OCI-LY3 (cell line): ENCODE measurements at regions not wholly inside any gene's neighbourhood (a gene's known extent, or its start where the extent isn't known, plus 50 kb on each side); places are given as distances from the start of the nearest gene placed in this dataset.

Experiments
- H2AFZ ChIP-seq: fragments of 200-600, 300-600 bp; shearing (Covaris generic); 2 replicates; pipeline ENCODE4 v1.6.0; 2014; ENCODE audit warnings: antibody characterized with exemption, low read depth, low read length
- H3K27ac ChIP-seq: fragments of 200-600, 300-600 bp; sonication (generic); 2 replicates; pipeline ENCODE4 v1.5.1; 2014; ENCODE audit warnings: mild to moderate bottlenecking, low read length, moderate library complexity, mixed read lengths
- H3K27me3 ChIP-seq: fragments of 200-600, 300-600 bp; sonication (generic); 2 replicates; pipeline ENCODE4 v1.6.1; 2014; ENCODE audit warnings: low read depth, low read length, mixed read lengths
- H3K36me3 ChIP-seq: fragments of 200-600, 300-600 bp; sonication (generic); replicated peaks from 2 replicates; pipeline ENCODE3; 2014; ENCODE audit warnings: low read depth, low read length, mixed read lengths
- H3K4me1 ChIP-seq: fragments of 300-600, 200-600 bp; sonication (generic); 2 replicates; pipeline ENCODE4 v1.6.1; 2014; ENCODE audit warnings: low read length, mixed read lengths
- H3K4me2 ChIP-seq: fragments of 200-600, 300-600 bp; sonication (generic); 2 replicates; pipeline ENCODE4 v1.6.1; 2014; ENCODE audit warnings: low read length, mixed read lengths
- H3K4me3 ChIP-seq: fragments of 300-600, 200-600 bp; sonication (generic); 2 replicates; pipeline ENCODE4 v1.5.1; 2014; ENCODE audit warnings: antibody characterized with exemption, mild to moderate bottlenecking, low read length, moderate library complexity
- H3K79me2 ChIP-seq: fragments of 300-600, 200-600 bp; shearing (Covaris generic); 2 replicates; pipeline ENCODE4 v1.6.1; 2014; ENCODE audit warnings: mild to moderate bottlenecking, low read length, mixed read lengths
- H3K9ac ChIP-seq: fragments of 300-600, 200-600 bp; shearing (Covaris generic); 2 replicates; pipeline ENCODE4 v1.6.0; 2014; ENCODE audit warnings: mild to moderate bottlenecking, low read length, moderate library complexity
- H3K9me3 ChIP-seq: fragments of 200-600, 300-600 bp; shearing (Covaris generic); 2 replicates; pipeline ENCODE4 v1.6.1; 2014; ENCODE audit warnings: low read length, mixed read lengths; ENCODE audit not compliant: insufficient read depth
- H4K20me1 ChIP-seq: fragments of 200-600, 300-600 bp; sonication (generic); 2 replicates; pipeline ENCODE4 v1.6.1; 2016; ENCODE audit warnings: low read length, mixed read lengths; ENCODE audit not compliant: insufficient read depth
- EZH2phosphoT487 ChIP-seq: fragments of 200-600 bp; shearing (Covaris generic); IDR thresholded peaks from 2 replicates; pipeline ENCODE4 v1.6.1; 2018; ENCODE audit warnings: antibody characterized with exemption, mixed run types, low read depth
- TF ChIP-seq, protein P1 (sequence below): fragments of 200-600, 300-600 bp; sonication (generic); IDR thresholded peaks from 2 replicates; pipeline ENCODE4 v1.5.1; 2014; ENCODE audit warnings: antibody characterized with exemption, low read length, low read depth

GRCh38 chr6:33901822-33902456 lies 98.1 kb upstream of the MLN start:
- Histone ChIP-seq H3K9ac (no peak overlapping the region), H4K20me1 (no peaks in the 10 kb centered on the region), H3K4me1 (no peaks in the 10 kb centered on the region), H3K4me2 (no peak overlapping the region), H2AFZ (no peak overlapping the region), H3K27ac (no peak overlapping the region), H3K36me3 (no peaks in the 10 kb centered on the region), H3K27me3 (peaks cover 16% of the 10 kb centered on the region), H3K79me2 (no peaks in the 10 kb centered on the region), H3K9me3 (no peaks in the 10 kb centered on the region), H3K4me3 (no peak overlapping the region)
- TF ChIP-seq, protein P1, sequence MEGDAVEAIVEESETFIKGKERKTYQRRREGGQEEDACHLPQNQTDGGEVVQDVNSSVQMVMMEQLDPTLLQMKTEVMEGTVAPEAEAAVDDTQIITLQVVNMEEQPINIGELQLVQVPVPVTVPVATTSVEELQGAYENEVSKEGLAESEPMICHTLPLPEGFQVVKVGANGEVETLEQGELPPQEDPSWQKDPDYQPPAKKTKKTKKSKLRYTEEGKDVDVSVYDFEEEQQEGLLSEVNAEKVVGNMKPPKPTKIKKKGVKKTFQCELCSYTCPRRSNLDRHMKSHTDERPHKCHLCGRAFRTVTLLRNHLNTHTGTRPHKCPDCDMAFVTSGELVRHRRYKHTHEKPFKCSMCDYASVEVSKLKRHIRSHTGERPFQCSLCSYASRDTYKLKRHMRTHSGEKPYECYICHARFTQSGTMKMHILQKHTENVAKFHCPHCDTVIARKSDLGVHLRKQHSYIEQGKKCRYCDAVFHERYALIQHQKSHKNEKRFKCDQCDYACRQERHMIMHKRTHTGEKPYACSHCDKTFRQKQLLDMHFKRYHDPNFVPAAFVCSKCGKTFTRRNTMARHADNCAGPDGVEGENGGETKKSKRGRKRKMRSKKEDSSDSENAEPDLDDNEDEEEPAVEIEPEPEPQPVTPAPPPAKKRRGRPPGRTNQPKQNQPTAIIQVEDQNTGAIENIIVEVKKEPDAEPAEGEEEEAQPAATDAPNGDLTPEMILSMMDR: no peak
- no peak for TF ChIP-seq EZH2phosphoT487

GRCh38 chr6:33898771-33899170 lies 95.0 kb upstream of the MLN start:
- H3K27ac ChIP-seq: no peak overlapping the region
- H3K79me2 ChIP-seq: no peaks in the 10 kb centered on the region
- H3K4me1 ChIP-seq: no peaks in the 10 kb centered on the region
- no peak overlapping the region for H2AFZ ChIP-seq
- no peaks in the 10 kb centered on the region for H3K36me3 ChIP-seq
- peaks cover 16% of the 10 kb centered on the region for H3K27me3 ChIP-seq
- TF ChIP-seq, protein P1: no peak
- no peak for TF ChIP-seq EZH2phosphoT487
- H3K9ac ChIP-seq: no peak overlapping the region
- no peak overlapping the region for H3K4me3 ChIP-seq
- no peak overlapping the region for H3K4me2 ChIP-seq
- no peaks in the 10 kb centered on the region for H4K20me1 ChIP-seq
- no peaks in the 10 kb centered on the region for H3K9me3 ChIP-seq

GRCh38 chr6:33897189-33897780 lies 93.5 kb upstream of the MLN start:
- H3K9me3 ChIP-seq: no peaks in the 10 kb centered on the region
- no peaks in the 10 kb centered on the region for H4K20me1 ChIP-seq
- H3K27ac ChIP-seq: no peak overlapping the region
- H3K79me2 ChIP-seq: no peaks in the 10 kb centered on the region
- H3K36me3 ChIP-seq: no peaks in the 10 kb centered on the region
- H3K27me3 ChIP-seq: peaks cover 16% of the 10 kb centered on the region
- no peaks in the 10 kb centered on the region for H3K4me1 ChIP-seq
- H2AFZ ChIP-seq: no peak overlapping the region
- H3K9ac ChIP-seq: no peak overlapping the region
- H3K4me2 ChIP-seq: no peak overlapping the region
- H3K4me3 ChIP-seq: no peak overlapping the region
- TF ChIP-seq EZH2phosphoT487: no peak
- TF ChIP-seq, protein P1: no peak

DNA sequence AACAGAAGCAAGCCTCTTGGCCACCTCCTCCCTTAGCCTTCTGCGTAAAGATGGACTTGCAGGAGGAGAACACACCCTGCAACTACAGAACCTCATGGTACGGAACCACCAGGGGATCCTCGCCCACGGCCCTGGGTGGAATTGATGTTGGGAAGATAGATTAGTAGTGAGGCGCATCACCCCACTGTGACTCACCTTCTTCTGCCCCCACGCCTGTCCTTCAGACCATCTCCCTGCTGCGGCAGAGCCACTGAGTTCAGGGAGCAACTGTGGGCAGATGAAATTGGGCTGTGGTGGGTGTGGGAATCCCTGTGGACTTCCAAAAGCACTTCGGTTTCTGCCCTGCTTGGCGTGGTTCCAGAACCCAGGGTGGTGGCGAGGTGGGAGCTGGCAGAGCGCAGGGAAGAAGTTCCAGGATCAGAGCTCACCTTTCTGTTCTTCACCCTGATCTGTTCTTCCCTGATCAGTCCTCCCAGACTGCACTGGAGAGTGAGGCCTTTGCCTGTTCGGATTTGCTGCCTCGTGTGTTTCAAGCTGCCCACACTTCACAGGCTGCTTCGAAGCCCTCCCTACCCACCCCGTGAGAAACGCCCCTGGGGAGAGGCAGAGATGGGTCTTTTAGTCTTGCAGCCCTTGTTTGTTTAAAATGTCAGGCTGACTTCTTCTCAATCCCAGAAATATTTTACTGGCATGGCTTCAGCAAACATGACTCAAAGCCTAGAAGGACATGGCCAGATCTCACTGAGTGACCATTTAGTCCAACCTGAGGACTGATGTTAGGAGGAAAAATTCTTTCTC lies 92.8 kb upstream of the MLN start:
- H3K27me3 ChIP-seq: peaks cover 16% of the 10 kb centered on the region
- no peaks in the 10 kb centered on the region for H4K20me1 ChIP-seq
- no peak overlapping the region for H2AFZ ChIP-seq
- H3K4me3 ChIP-seq: no peak overlapping the region
- no peak overlapping the region for H3K4me2 ChIP-seq
- no peaks in the 10 kb centered on the region for H3K36me3 ChIP-seq
- H3K27ac ChIP-seq: no peak overlapping the region
- no peaks in the 10 kb centered on the region for H3K9me3 ChIP-seq
- no peaks in the 10 kb centered on the region for H3K4me1 ChIP-seq
- no peaks in the 10 kb centered on the region for H3K79me2 ChIP-seq
- TF ChIP-seq EZH2phosphoT487: no peak
- TF ChIP-seq, protein P1: no peak
- H3K9ac ChIP-seq: no peak overlapping the region
